ENCODE measurements at regions not wholly inside any gene's neighbourhood (a gene's known extent, or its start where the extent isn't known, plus 50 kb on each side); places are given as distances from the start of the nearest gene placed in this dataset.

- no peak for DNase-seq (ENCODE audit: unreplicated experiment)
- TF ChIP-seq CTCF (IDR thresholded peaks at IDR 0.05; ENCODE audit: unreplicated experiment), result no peak
- ChIA-PET CTCF (interaction anchor here (0.5 to 1.1 kb wide), 4 partner anchors 10 to 742 kb away, joined by 3 read pairs; no protein-coding TSS in a partner anchor), POLR2A (no interaction called here)
- Mint-ChIP-seq H3K27me3 (ENCODE audit: insufficient read depth, unreplicated experiment) (no peaks in the 10 kb centered on the region), H3K9me3 (ENCODE audit: unreplicated experiment) (peaks cover 19% of the 10 kb centered on the region), H3K27ac (ENCODE audit: low read depth, unreplicated experiment) (no peak overlapping the region), H3K4me1 (ENCODE audit: insufficient read depth, unreplicated experiment) (no peaks in the 10 kb centered on the region), H3K4me3 (ENCODE audit: unreplicated experiment) (no peak overlapping the region), H3K36me3 (ENCODE audit: insufficient read depth, unreplicated experiment) (no peaks in the 10 kb centered on the region)
- intact Hi-C loops (cut with micrococcal nuclease), result no loop called here
- BruUV-seq (replicated peaks), result no TSS peak
These were observed 144.4 kb upstream of the GUCY1A1 start for GRCh38 chr4:155522201-155522600.

- no peak for TF ChIP-seq CTCF (IDR thresholded peaks at IDR 0.05; ENCODE audit: unreplicated experiment)
- H3K27me3 Mint-ChIP-seq (ENCODE audit: insufficient read depth, unreplicated experiment), result no peaks in the 10 kb centered on the region
- no peaks in the 10 kb centered on the region for H3K36me3 Mint-ChIP-seq (ENCODE audit: insufficient read depth, unreplicated experiment)
- intact Hi-C loops (cut with micrococcal nuclease), result no loop called here
- ChIA-PET CTCF (interaction anchor here (1.1 kb wide), 1 partner anchor 252 kb away, joined by 3 read pairs; no protein-coding TSS in a partner anchor), POLR2A (no interaction called here)
- H3K4me1 Mint-ChIP-seq (ENCODE audit: insufficient read depth, unreplicated experiment), result no peaks in the 10 kb centered on the region
- DNase-seq (ENCODE audit: unreplicated experiment), result no peak
- BruUV-seq (replicated peaks), result no TSS peak
- H3K27ac Mint-ChIP-seq (ENCODE audit: low read depth, unreplicated experiment), result no peak overlapping the region
- H3K9me3 Mint-ChIP-seq (ENCODE audit: unreplicated experiment), result peaks cover 19% of the 10 kb centered on the region
- no peak overlapping the region for H3K4me3 Mint-ChIP-seq (ENCODE audit: unreplicated experiment)
These were observed 144.6 kb upstream of the MAP9 start for GRCh38 chr4:155521382-155521781.

GRCh38 chr4:155515444-155516075 lies 138.8 kb upstream of the MAP9 start:
- Mint-ChIP-seq H3K9me3 (ENCODE audit: unreplicated experiment) (no peaks in the 10 kb centered on the region), H3K27me3 (ENCODE audit: insufficient read depth, unreplicated experiment) (no peaks in the 10 kb centered on the region), H3K4me1 (ENCODE audit: insufficient read depth, unreplicated experiment) (no peaks in the 10 kb centered on the region), H3K36me3 (ENCODE audit: insufficient read depth, unreplicated experiment) (no peaks in the 10 kb centered on the region), H3K4me3 (ENCODE audit: unreplicated experiment) (no peak overlapping the region), H3K27ac (ENCODE audit: low read depth, unreplicated experiment) (no peak overlapping the region)
- POLR2A ChIA-PET, result no interaction called here
- no peak for TF ChIP-seq CTCF (IDR thresholded peaks at IDR 0.05; ENCODE audit: unreplicated experiment)
- BruUV-seq (replicated peaks), result no TSS peak
- DNase-seq (ENCODE audit: unreplicated experiment), result no peak
- intact Hi-C loops (cut with micrococcal nuclease), result no loop called here
- CTCF ChIA-PET, result no interaction called here

- Mint-ChIP-seq H3K9me3 (ENCODE audit: unreplicated experiment) (no peaks in the 10 kb centered on the region), H3K27me3 (ENCODE audit: insufficient read depth, unreplicated experiment) (no peaks in the 10 kb centered on the region), H3K4me1 (ENCODE audit: insufficient read depth, unreplicated experiment) (no peaks in the 10 kb centered on the region), H3K36me3 (ENCODE audit: insufficient read depth, unreplicated experiment) (no peaks in the 10 kb centered on the region), H3K27ac (ENCODE audit: low read depth, unreplicated experiment) (no peak overlapping the region), H3K4me3 (ENCODE audit: unreplicated experiment) (no peak overlapping the region)
- POLR2A ChIA-PET, result interaction anchor here (0.6 kb wide), 1 partner anchor 50 kb away, joined by 3 read pairs; no protein-coding TSS in a partner anchor
- no peak for TF ChIP-seq CTCF (IDR thresholded peaks at IDR 0.05; ENCODE audit: unreplicated experiment)
- BruUV-seq (replicated peaks), result no TSS peak
- intact Hi-C loops (cut with micrococcal nuclease), result no loop called here
- no peak for DNase-seq (ENCODE audit: unreplicated experiment)
- CTCF ChIA-PET, result no interaction called here
These were observed 137.9 kb upstream of the MAP9 start for GRCh38 chr4:155514628-155515027.

All from MCF 10A (cell line).